ENCODE measurements at regions not wholly inside any gene's neighbourhood (a gene's known extent, or its start where the extent isn't known, plus 50 kb on each side); places are given as distances from the start of the nearest gene placed in this dataset.

DNA sequence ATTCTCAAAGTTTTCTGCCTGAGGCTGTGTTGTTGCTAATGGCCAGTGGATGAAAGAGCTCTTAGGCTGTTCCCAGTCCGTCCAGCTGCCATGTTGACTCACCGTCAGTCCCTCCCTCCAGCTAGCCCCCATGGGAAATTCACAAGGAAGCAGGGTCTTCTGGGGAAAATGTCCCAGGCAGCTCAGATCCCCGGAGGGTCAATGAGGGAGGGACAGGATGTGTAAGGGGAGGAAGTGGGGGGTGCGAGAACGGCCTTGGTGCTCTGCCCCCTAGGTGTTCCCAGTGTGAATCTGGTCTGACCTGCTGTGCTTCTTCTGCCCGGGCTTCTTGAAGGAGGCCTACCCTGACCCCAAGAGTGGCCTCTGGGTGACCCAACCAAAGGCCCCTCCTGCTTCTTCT lies 65.9 kb downstream of the CEBPB start:
- no peak for DNase-seq (ENCODE audit: low spot score)
- intact Hi-C loops (cut with DNase I) = no loop called here

DNA sequence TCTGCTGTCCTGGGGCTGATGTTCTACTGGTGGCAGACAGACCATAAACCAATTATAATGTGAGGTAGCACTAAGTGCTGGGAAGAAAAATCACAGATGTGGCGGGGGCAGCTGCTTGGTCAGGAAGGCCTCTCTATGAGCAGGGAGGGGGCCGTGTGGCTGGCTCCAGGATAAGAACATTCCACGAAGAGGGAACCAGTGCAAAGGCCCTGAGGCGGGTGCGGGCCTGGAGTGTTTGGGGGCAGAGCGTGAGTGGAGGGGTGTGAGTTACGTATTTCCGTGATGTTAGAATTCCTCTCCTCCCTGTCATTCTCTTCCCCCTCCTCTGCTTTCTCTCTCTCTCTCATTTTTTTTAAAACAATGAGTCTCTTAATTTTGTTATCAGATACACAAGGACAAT lies 67.2 kb downstream of the CEBPB start:
- intact Hi-C loops (cut with DNase I) = no loop called here
- DNase-seq (ENCODE audit: low spot score) = no peak

DNA sequence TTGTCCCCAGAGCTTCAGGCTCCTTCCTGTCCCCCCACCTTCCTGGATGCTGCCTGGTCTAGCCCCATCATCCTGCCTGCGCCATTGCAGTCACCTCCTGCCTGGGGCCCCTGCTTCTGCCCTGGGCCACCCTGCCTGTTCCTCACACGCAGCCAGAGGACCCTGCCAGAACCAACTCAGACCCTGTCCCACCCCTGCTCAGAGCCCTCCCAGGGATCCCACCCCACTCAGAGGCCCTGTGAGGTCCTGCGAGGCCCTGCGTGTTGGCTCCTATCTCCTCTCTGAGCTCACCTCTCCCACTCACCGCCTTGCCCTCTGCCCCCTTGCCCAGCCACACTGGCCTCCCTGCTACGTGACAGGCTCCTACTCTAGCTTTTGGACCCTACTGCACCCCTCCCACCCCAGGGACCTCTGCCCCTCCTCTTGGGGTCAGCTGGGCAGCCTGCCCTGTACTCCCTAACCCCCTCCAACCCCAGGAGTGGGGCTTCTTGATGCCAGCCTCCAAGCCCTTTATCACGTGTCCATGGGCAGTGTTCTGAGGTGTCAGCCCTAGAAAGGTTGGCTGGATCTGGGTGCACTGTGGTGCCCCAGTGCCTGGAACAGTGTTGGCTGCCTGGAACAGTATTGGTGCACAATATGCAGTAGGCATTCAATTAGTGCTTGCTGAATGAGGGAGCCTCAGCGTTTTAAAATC lies 68.3 kb downstream of the CEBPB start:
- intact Hi-C loops (cut with DNase I) = no loop called here
- no peak for DNase-seq (ENCODE audit: low spot score)

DNA sequence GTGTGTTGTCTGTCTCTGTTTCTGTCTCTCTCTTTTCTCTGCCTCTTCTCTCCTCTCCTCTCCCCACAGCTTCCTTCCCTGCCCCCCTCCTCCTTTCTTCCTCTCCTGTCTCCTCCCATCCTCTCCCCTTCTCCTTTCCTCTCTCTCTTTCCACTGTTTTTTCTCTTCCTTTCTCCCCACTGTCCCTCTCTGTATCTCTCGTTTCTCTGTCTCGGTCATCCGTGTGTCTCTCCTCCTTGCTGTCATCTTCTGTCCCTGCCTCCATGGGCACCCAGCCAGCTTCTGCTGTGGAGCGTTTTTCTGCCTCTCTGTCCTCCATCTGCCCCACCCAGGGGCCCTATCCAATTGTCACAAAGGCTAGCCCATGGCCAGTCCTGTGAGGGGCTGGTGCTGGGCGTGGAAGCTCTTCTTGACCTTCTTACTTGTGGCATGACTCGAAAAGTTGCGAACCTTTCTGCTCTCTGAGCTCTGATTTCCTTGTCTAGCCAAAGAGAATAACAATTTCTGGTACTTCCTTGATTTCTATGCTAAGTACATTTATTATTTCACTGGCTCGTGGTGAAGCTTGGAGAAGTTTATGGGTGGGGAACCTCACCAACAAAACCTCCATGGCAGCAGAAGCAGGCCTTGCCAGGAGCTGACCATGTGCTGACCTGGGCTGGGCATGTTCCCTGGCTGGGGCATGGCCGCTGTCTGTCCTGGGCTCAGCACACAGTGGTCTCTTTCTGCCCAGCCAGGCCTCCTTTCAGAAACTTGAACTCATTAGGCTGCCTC lies 69.3 kb downstream of the CEBPB start:
- intact Hi-C loops (cut with DNase I) = no loop called here
- no peak for DNase-seq (ENCODE audit: low spot score)

DNA sequence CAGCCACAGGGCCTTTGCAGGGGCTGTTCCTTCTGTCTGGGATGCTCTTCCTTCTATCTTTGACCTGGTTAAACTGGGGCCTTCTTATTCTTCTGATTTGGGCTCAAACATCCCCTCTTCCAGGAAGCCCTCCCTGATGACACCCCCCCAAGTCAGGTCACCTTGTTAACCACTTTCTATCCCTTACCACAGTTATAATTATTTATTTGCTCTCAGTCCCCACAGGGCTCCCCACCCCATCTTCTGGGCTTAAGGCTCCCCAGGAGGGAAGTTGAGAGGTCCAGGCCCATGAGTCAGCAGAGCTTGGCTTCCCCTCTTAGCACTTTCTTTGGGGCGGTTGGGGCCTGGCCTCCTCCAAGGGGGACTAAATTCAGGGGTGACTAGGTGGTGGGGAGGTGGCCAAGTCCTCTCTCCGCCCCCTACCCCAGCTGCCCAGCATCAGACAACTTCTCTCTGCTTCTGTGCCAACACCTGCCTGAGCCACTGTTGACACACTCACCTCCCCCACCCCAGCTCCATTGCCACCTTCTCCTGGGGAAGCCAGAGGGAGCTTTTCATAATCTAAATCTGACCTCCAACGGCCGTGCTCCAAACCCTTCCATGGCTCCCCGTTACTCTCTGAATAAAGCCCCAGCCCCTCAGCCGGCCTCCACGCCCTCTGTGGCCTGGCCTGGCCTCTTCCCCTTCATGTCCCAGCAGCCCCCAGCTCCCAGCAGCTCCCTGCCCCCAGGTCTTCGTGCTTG lies 70.0 kb downstream of the CEBPB start:
- intact Hi-C loops (cut with DNase I) = no loop called here
- no peak for DNase-seq (ENCODE audit: low spot score)

DNA sequence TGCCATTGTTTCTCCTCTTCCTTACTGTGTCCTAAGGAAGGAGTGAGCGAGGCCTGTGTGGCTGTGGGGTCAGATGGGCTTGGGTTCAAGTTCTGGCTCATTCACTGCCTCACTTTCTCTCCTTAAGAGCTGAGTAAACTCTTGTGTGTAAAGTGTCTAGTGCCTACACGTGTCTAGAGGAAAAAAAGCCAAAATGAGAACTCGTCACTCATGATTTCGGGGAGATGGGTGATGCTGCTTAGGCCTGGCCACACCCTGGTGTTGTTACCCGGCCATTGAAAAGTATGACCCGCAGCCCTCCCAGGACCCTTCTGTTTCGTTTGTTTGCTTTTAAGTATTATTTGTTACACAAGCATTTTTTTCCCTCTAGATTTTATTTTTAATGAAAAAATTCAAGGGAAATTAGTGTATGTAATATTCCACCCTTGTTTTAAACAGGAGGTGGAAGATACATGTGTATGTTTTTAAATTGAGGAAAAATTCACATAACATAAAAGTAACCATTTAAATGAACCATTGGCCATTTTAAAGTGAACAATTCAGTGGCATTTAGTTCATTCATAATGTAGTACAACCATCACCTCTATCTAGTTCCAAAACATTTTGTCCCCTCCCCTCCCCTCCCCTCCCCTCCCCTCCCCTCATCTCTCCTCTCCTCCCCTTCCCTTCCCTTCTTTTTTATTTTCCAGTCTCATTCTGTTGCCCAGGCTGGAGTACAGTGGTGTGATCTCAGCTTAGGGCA lies 71.0 kb downstream of the CEBPB start:
- no peak for DNase-seq (ENCODE audit: low spot score)
- intact Hi-C loops (cut with DNase I) = no loop called here

DNA sequence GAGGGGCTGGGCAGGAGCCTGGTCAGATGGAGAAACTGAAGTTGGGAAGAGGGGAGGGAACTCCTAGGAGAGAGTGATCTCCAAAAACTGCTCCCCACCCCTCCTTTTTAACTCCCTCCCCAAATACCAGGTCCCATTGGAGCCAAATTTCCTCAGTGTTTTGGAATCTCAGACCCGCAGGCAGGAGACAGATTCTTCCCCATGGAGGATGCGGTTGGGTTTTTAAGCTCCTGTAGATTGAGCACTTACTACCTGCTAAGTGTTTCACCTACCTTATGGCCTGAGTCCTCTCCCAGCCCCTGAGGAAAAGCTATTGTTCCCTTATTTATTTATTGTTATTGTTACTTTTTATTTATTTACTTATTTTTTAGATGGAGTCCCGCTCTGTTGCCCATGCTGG lies 73.2 kb downstream of the CEBPB start:
- intact Hi-C loops (cut with DNase I) = no loop called here
- no peak for DNase-seq (ENCODE audit: low spot score)

DNA sequence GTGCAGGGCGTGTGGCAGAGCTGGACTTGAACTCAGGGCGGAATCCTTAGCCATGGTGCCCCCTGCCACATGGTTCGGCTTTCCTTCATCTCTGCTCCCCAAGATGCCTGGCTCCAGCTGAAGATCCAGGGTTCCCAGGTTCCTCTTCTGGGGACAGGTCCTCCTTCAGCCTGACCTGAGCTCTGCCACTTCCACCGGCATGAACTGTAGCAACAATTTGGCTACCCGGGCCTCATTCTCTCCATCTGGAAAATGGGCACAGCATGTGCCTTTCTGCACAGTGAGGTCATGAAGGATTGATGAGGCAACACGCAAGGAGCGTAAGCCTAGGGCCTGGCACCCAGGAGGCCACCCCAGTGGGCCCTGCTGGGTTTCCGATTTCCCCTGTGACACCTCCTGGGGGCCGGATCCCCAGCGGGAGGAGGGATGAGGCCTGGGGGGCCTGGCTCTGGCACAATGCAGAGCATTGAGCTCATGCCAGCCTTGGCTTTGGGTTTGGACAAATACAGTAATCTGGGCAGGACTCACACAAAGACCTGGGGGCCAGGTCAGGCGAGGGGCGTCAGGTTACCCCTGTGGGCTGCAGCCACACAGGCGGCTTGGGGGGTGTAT lies 74.0 kb downstream of the CEBPB start:
- DNase-seq (ENCODE audit: low spot score) = no peak
- intact Hi-C loops (cut with DNase I) = no loop called here

DNA sequence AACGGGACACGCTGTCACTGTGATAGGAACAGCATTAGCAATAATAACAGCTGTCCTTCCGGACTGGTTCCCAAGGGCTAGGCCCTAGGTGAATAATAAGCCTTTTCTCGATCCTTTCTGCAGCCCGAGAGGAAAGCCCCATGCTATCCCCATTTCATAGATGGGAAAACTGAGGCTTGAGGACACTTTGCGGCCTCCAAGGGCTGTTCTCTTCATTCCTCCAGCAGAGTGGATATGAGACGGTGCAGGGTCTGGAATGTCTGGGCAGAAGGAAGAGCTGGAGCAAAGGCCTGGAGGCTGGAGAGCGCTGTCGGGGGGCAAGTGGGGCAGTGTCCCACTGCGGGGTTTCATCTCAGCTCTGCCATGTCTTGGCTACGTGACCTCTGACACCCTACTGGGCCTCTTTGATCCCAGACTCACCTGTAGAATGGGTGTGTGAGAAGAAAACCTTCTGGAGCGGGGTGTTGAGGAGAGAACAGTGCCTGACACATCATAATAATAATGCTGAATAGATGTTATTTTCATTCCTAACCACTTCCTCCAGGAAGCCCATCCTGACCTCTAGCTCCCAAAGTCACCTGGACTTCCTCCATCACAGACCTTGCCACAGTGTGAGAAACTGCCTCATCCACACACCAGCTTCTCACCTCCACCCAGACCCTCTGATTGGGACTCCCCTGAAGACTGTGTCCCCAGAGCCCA lies 74.8 kb downstream of the CEBPB start:
- DNase-seq (ENCODE audit: low spot score) = no peak
- intact Hi-C loops (cut with DNase I) = no loop called here

DNA sequence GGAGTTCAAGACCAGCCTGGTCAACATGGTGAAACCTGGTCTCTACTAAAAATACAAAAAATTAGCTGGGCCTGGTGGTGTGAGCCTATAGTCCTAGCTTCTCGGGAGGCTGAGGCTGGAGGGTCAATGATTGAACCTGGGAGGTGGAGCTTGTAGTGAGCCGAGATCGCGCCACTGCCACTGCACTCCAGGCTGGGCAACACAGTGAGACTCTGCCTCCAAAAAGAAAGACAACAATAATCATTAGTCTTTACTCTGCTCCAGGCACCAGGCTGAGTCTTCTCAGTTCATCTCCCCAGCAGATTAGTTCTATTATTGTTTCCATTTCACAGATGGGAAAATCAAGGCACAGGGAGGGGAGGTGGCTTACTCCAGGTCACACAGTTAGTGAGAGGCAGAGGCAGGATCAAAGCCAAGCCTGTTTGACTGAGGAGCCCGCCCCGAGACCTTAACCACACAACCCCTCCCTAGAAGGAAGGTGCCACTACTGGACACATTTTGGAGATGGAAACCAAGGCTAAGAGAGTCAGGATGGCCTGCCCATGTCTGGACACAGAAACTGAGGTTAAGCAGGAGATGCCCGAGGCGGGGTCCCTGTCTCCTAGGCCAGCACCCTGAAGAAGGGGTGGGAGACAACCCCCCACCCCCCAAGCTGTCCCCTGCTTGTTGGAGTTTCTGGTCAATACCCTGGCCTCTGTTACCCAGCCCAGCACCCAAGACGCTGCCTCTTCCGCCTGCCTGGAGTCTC lies 75.8 kb downstream of the CEBPB start:
- intact Hi-C loops (cut with DNase I) = no loop called here

DNA sequence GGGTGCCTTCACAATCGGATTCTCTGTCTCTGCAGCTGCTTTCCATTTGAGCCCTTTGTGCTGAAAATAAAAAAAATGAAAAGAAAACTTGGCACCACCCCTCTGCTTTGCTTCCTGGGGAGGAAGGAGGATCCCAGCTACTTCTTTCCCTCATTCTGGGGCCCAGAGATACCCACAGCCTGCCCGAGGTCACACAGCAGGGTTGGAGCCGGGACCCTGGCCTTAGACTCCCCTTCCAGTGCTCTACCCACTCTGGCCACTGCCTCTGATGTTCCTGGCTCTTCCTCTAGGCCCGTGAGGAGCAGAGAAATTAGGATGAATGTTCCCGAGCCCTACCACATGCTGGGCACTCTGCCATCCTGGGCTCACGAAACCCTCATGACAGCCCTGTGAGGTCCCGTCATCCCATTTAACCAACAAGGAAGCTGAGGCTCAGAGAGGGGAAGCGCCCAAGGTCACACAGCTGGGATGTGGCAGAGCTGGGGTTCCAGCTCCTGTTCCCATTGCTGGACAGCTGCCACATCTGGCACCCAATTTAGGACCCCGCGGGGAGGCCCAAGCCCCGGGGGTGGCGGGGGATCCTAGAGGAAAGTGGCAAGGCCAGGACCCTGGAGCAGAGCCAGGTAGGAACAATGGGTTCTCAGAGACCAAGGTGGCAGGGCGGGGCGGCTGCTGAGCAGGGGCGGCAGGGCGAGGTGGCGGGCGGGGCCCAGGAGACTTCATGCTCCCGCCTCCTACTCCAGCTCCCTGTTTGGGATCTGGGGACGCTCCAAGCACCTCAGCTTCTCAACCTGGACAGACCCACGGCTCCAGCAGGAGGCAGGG lies 76.6 kb downstream of the CEBPB start:
- peak; percentile 91 for DNase-seq (ENCODE audit: low spot score)
- intact Hi-C loops (cut with DNase I) = no loop called here

More for the DNA sequence above, 75.8 kb downstream of the CEBPB start:
- DNase-seq (ENCODE audit: low spot score) = no peak

DNA sequence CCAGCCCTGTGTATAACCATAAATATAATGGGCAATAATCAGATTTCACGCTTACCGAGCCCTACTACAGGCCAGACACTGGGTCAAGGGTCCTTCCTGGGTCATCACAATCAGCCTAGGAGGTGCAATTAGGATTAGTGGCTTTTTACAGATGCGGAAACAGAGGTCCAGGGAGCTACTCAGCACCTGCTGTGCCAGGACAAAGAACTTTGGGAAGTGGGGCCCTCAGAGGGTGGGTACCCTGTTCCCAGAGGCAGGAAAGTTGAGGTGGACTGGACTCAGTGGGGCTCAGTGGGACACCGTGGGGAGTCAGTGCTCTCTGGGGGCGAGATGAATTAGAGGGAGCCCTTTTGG lies 77.2 kb downstream of the CEBPB start:
- no peak for DNase-seq (ENCODE audit: low spot score)
- intact Hi-C loops (cut with DNase I) = no loop called here

DNA sequence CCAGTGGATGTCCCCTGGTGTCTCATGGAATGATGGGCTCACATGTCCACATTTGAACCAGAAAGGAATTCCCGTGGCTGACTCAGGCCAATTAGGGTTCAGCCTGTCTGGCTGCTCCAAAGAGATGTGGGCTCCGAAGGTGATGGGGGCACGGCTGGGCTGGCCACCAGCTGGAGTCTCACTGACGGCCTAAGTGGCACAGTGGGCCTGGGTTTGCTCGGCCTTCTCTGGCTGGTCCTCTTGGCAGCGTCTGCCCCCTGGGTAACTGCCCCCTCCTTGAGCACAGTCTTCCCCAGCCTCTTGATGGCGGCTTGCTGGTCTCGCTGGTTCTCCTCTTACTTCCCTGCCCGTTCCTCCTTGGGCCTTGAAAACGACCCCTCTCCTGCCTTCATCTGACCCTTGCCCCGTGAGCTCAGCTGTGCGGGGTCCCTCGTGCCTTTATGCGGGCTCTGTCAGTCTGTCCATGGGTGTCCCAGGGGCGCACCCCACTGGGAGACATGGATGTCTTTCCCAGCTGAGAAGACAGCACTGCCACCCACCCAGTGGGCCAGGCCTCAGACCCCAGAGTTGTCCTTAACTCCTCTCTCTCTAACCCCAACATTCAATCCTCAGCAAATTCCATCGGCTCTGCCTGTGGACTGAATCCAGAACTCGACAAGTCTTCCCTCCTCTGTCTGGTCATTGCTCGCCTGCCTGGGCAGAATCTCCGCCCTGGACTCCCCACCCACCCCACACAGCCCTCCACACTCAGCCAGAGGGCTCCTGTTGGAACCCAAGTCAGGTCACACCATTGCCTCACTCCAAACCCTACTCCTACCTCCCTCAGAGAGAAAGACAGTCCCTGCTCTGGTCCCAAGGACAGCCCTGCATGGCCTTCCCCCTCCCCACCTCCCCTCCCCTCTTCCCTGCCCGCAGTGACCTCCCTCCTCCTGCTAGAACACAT lies 78.7 kb downstream of the CEBPB start:
- DNase-seq (ENCODE audit: low spot score) = no peak
- intact Hi-C loops (cut with DNase I) = loop anchor here in 1 of 2 donors (10.0 kb wide), 2 partner anchors 45 to 195 kb away; no protein-coding TSS in a partner anchor

DNA sequence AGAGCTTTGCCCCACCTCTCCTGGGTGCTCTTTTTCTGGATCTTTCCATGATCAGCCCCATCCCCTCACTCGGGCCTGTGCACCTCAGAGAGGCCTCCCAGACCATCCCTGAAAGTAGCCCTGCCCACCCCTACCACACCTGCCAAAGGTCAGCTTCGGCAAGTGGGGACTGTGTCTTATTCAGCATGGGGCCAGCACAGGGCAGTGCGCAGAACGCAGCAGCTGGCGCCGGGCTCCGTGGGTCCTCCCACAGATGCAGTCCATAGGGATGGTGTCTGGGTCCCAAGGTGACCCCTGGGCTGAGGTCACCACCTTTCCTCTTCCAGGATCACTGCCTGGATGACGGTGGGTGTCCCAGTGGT lies 79.4 kb downstream of the CEBPB start:
- no peak for DNase-seq (ENCODE audit: low spot score)
- intact Hi-C loops (cut with DNase I) = loop anchor here in 1 of 2 donors (10.0 kb wide), 2 partner anchors 45 to 195 kb away; no protein-coding TSS in a partner anchor

DNA sequence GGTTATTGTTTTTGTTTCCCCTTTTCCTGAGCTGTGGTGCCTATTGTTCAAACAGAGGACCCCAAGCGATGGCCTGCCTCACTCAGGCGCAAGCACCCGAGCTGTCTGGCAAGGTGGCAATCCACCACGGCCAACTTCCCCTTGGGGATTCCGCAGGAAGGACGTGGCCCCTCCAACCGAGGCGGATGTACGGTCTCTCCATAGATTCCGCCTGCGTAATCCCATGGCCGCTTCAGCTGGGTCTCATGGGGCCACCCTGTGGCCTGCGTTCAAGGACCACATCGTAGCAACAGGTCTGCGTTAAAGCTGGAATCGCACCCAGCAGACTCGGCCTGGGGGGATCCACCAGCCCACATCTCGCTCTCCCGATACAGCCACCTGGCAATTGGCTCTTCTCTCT lies 79.9 kb downstream of the CEBPB start:
- DNase-seq (ENCODE audit: low spot score) = no peak
- intact Hi-C loops (cut with DNase I) = loop anchor here in 1 of 2 donors (10.0 kb wide), 2 partner anchors 46 to 194 kb away; no protein-coding TSS in a partner anchor

DNA sequence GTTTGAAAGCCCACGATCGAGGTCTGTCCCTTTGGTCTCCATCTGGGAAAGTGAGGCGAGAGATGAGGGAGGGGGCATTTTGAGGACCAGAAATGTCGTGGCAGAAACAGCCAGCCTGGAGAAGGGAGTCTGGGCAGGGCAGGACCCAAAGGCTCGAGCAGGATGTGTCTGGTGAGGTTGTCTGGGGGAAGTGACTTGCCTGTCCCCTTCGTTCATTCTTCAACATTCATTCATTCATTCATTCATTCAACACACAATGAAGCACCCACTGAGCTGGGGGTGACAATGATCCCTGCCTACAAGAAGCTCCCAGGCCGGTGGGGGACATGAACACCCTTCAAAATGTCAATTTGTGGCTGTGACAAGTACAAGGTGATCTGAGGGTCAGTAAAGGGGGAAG lies 80.5 kb downstream of the CEBPB start:
- intact Hi-C loops (cut with DNase I) = loop anchor here in 1 of 2 donors (10.0 kb wide), 2 partner anchors 46 to 194 kb away; no protein-coding TSS in a partner anchor

More for the DNA sequence above, 80.5 kb downstream of the CEBPB start:
- no peak for DNase-seq (ENCODE audit: low spot score)

All from posterior vena cava (tissue), 2 donors.